DND-41 (cell line): ENCODE measurements at regions not wholly inside any gene's neighbourhood (a gene's known extent, or its start where the extent isn't known, plus 50 kb on each side); places are given as distances from the start of the nearest gene placed in this dataset.

Source experiments
- ATAC-seq: fragments of 200-7000 bp; cut with Tn5 transposase; 3 replicates; pipeline ENCODE4 v1.9.1; 2021; ENCODE audit warnings: low read depth; ENCODE audit not compliant: insufficient read depth
- DNase-seq: peaks from one replicate; pipeline ENCODE4 v3.0.0-alpha.2; 2020
- H2AFZ ChIP-seq: 2 replicates; pipeline ENCODE4 v1.6.0; 2012; ENCODE audit warnings: low read depth, low read length
- H3K27ac ChIP-seq: 2 replicates; pipeline ENCODE4 v1.5.1; 2012; ENCODE audit warnings: low read length, inconsistent platforms
- H3K27me3 ChIP-seq: fragments of 200-600 bp; sonication (generic); 2 replicates; pipeline ENCODE4 v1.6.0; 2012; ENCODE audit warnings: low read length, mild to moderate bottlenecking, inconsistent platforms; ENCODE audit not compliant: insufficient read depth, poor library complexity
- H3K36me3 ChIP-seq: 2 replicates; pipeline ENCODE4 v1.5.1; 2012; ENCODE audit warnings: low read length, inconsistent platforms; ENCODE audit not compliant: insufficient read depth
- H3K4me1 ChIP-seq: 2 replicates; pipeline ENCODE4 v1.5.1; 2012; ENCODE audit warnings: mild to moderate bottlenecking, low read length; ENCODE audit not compliant: insufficient read depth
- H3K4me2 ChIP-seq: 2 replicates; pipeline ENCODE4 v1.6.0; 2012; ENCODE audit warnings: mild to moderate bottlenecking, moderate library complexity, low read length, inconsistent platforms; ENCODE audit not compliant: insufficient read depth
- H3K4me3 ChIP-seq, 2 experiments: fragments of 200-600 bp in 1 of 2; shearing (Covaris generic) in 1 of 2; 2 replicates each; pipeline ENCODE4 v1.5.1; 2012 to 2016; ENCODE audit warnings: inconsistent platforms in 2 of 2, low read length in 2 of 2, mild to moderate bottlenecking in 2 of 2, low read depth in 1 of 2, moderate library complexity in 1 of 2
- H3K79me2 ChIP-seq: 2 replicates; pipeline ENCODE4 v1.6.0; 2012; ENCODE audit warnings: low read length, inconsistent platforms; ENCODE audit not compliant: insufficient read depth
- H3K9ac ChIP-seq: 2 replicates; pipeline ENCODE4 v1.6.0; 2012; ENCODE audit warnings: low read depth, mild to moderate bottlenecking, inconsistent platforms, low read length, moderate library complexity
- H3K9me3 ChIP-seq: 2 replicates; pipeline ENCODE4 v1.5.1; 2012; ENCODE audit warnings: low read length, moderate library complexity, mild to moderate bottlenecking, inconsistent platforms; ENCODE audit not compliant: insufficient read depth, severe bottlenecking
- H4K20me1 ChIP-seq: 2 replicates; pipeline ENCODE4 v1.6.0; 2012; ENCODE audit warnings: low read length; ENCODE audit not compliant: insufficient read depth
- EZH2 ChIP-seq: IDR thresholded peaks from 3 replicates; pipeline ENCODE4 v1.6.1; 2012; ENCODE audit warnings: borderline replicate concordance, low read depth, mild to moderate bottlenecking, moderate library complexity, low read length, inconsistent platforms; ENCODE audit not compliant: severe bottlenecking
- TF ChIP-seq, protein P1 (sequence below): IDR thresholded peaks from 2 replicates; pipeline ENCODE4 v1.5.1; 2012; ENCODE audit warnings: borderline replicate concordance, low read length, moderate library complexity, mild to moderate bottlenecking; ENCODE audit not compliant: poor library complexity, severe bottlenecking; ENCODE audit errors: extremely low read depth

DNA sequence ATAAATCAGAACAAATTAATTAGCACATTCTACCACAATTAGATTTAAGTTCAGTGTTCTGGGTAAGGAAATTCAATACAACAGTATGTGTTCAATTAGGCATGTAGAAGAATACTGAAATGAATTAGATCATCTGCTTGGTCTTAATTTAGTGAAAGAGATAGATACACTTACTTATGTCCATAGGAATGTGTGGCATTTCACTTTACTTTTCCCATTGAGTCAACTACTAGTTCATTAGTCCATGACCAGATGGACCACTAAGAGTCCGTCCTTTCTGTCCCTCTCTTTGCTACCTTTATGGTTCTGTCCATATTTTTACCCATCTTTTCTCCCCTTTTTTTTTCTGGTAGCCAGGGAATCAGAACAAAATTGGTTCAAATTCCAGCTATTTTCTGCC is 276.9 kb downstream of the OSTF1 start:
- H3K79me2 ChIP-seq = no peaks in the 10 kb centered on the region
- H3K9ac ChIP-seq = no peak overlapping the region
- no peak overlapping the region for H2AFZ ChIP-seq
- no peaks in the 10 kb centered on the region for H4K20me1 ChIP-seq
- TF ChIP-seq EZH2 = no peak
- TF ChIP-seq, protein P1, sequence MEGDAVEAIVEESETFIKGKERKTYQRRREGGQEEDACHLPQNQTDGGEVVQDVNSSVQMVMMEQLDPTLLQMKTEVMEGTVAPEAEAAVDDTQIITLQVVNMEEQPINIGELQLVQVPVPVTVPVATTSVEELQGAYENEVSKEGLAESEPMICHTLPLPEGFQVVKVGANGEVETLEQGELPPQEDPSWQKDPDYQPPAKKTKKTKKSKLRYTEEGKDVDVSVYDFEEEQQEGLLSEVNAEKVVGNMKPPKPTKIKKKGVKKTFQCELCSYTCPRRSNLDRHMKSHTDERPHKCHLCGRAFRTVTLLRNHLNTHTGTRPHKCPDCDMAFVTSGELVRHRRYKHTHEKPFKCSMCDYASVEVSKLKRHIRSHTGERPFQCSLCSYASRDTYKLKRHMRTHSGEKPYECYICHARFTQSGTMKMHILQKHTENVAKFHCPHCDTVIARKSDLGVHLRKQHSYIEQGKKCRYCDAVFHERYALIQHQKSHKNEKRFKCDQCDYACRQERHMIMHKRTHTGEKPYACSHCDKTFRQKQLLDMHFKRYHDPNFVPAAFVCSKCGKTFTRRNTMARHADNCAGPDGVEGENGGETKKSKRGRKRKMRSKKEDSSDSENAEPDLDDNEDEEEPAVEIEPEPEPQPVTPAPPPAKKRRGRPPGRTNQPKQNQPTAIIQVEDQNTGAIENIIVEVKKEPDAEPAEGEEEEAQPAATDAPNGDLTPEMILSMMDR = no peak
- H3K27me3 ChIP-seq = no peaks in the 10 kb centered on the region
- H3K4me1 ChIP-seq = no peaks in the 10 kb centered on the region
- no peaks in the 10 kb centered on the region for H3K36me3 ChIP-seq
- no peaks in the 10 kb centered on the region for H3K9me3 ChIP-seq
- no peak for ATAC-seq
- no peak overlapping the region for H3K27ac ChIP-seq
- DNase-seq = no peak
- H3K4me2 ChIP-seq = no peak overlapping the region
- no peak overlapping the region for H3K4me3 ChIP-seq

DNA sequence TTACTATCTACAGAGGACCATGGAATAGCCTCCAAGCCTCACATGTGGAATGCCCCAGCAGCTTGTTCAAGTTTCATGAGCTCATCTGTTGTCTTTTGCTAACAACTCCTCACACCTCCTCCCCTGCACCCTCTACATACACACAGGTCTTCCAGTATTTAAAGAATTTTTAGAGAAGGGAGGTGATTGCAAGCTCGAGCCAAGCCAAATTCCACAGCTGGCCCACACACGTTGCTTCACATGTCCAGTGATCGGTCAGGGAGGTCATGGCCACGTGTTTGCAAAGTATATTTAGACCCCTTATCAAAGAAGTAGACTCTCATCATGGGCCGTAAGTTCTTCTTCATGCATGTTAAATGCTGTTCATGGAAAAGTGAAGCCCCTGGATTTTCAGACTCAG is 281.7 kb downstream of the OSTF1 start:
- Histone ChIP-seq H3K4me2 (no peak overlapping the region), H2AFZ (no peak overlapping the region), H3K79me2 (no peaks in the 10 kb centered on the region), H3K9me3 (no peaks in the 10 kb centered on the region), H3K36me3 (no peaks in the 10 kb centered on the region), H3K4me1 (no peaks in the 10 kb centered on the region), H3K4me3 (no peak overlapping the region), H3K9ac (no peak overlapping the region), H3K27me3 (no peaks in the 10 kb centered on the region), H3K27ac (no peak overlapping the region), H4K20me1 (no peaks in the 10 kb centered on the region)
- no peak for ATAC-seq
- DNase-seq = no peak
- TF ChIP-seq, protein P1 = no peak
- no peak for TF ChIP-seq EZH2

DNA sequence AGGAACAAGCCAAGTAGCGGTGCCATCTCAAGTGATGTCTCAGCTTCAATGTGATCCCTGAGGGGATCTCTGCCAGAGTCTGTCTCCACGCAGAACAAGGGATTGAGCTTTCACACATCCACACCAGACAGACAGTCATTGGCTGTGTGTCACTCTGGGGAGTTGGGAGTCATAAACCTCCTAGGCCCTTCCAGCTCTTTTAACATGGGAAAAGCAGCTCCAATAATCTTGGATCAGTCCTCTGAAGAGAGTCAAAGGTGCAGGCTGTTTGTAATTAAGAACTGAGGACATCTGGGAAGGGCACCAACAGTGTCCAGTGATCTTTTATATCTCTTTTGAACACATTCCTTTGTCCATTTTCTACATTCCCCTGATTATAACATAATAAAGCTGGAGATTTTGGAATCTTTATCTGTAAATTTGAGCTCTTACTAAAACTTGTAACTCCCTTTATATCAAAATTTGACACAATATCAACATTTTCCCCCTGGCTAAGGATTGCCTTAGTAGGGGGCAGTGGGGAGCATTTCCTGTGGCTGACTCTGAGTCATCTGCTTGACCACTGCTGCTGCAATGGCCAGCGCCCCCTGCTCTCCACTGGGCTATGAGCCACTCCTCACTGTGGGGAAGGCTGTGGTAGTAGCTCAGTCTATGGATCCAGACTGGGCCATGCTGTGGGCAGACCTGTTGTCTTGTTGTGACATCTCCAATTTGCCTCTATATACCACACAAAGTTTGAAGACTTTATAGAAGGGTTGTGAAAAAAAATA is 284.4 kb downstream of the OSTF1 start:
- no peaks in the 10 kb centered on the region for H4K20me1 ChIP-seq
- TF ChIP-seq, protein P1 = no peak
- no peak for TF ChIP-seq EZH2
- no peak overlapping the region for H3K4me3 ChIP-seq
- H3K79me2 ChIP-seq = no peaks in the 10 kb centered on the region
- no peak overlapping the region for H2AFZ ChIP-seq
- no peak overlapping the region for H3K27ac ChIP-seq
- H3K36me3 ChIP-seq = no peaks in the 10 kb centered on the region
- no peak overlapping the region for H3K4me2 ChIP-seq
- no peak overlapping the region for H3K9ac ChIP-seq
- no peaks in the 10 kb centered on the region for H3K9me3 ChIP-seq
- no peaks in the 10 kb centered on the region for H3K4me1 ChIP-seq
- DNase-seq (no peak), ATAC-seq (no peak)
- no peaks in the 10 kb centered on the region for H3K27me3 ChIP-seq
